Glutamatergic neuron (in vitro differentiated cells): ENCODE measurements at regions not wholly inside any gene's neighbourhood (a gene's known extent, or its start where the extent isn't known, plus 50 kb on each side); places are given as distances from the start of the nearest gene placed in this dataset.
"Not testable (repeated sequence)": the region's sequence is repeated elsewhere in the genome, so short reads cannot be mapped to it uniquely, and the experiment has no call there.

Experiments used
- DNase-seq: peaks from one replicate; pipeline ENCODE4 v3.0.0; 2022
- H3K27ac Mint-ChIP-seq: one replicate; pipeline ENCODE4 v1.8.0; 2020; ENCODE audit warnings: mild to moderate bottlenecking, mixed read lengths, inconsistent platforms; ENCODE audit not compliant: unreplicated experiment
- H3K27me3 Mint-ChIP-seq: one replicate; pipeline ENCODE4 v1.8.0; 2020; ENCODE audit warnings: mild to moderate bottlenecking, moderate library complexity, mixed read lengths, inconsistent platforms; ENCODE audit not compliant: unreplicated experiment
- H3K36me3 Mint-ChIP-seq: one replicate; pipeline ENCODE4 v1.8.0; 2020; ENCODE audit warnings: mild to moderate bottlenecking, mixed read lengths, inconsistent platforms; ENCODE audit not compliant: unreplicated experiment
- H3K4me1 Mint-ChIP-seq: one replicate; pipeline ENCODE4 v1.8.0; 2020; ENCODE audit warnings: mild to moderate bottlenecking, low read depth, mixed read lengths, inconsistent platforms; ENCODE audit not compliant: unreplicated experiment
- H3K4me3 Mint-ChIP-seq: one replicate; pipeline ENCODE4 v1.8.0; 2020; ENCODE audit warnings: mild to moderate bottlenecking, mixed read lengths, inconsistent platforms; ENCODE audit not compliant: unreplicated experiment
- H3K9me3 Mint-ChIP-seq: one replicate; pipeline ENCODE4 v1.8.0; 2020; ENCODE audit warnings: mild to moderate bottlenecking, moderate library complexity, mixed read lengths, inconsistent platforms; ENCODE audit not compliant: unreplicated experiment

GRCh38 chr9:66727540-66727939 lies 173.0 kb upstream of the ZNF658 start:
- not testable (repeated sequence) for H3K27ac Mint-ChIP-seq, H3K27me3 Mint-ChIP-seq, H3K36me3 Mint-ChIP-seq, H3K9me3 Mint-ChIP-seq, H3K4me3 Mint-ChIP-seq, H3K4me1 Mint-ChIP-seq, DNase-seq

DNA sequence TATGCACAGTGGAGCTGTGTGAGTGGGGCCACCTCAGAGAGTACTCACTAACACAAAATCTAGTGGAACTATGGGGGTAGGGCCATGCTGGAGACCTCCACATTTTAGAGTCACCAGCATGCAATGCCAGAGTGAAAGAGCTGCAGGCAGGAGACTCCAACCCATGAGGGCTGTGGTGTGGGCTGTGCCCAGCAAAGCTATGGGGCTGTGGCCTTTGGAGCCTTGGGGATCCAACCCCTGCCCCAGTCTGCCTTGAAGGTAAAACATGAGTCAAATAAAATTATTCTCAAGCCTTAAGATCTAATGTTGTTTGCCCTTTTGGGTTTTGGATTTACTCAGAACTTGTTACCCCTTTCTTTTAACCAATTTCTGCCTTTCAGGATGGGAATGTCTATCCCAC lies 163.8 kb upstream of the ZNF658 start:
- not testable (repeated sequence) for H3K4me1 Mint-ChIP-seq, H3K9me3 Mint-ChIP-seq, H3K4me3 Mint-ChIP-seq, DNase-seq, H3K27me3 Mint-ChIP-seq, H3K36me3 Mint-ChIP-seq, H3K27ac Mint-ChIP-seq

GRCh38 chr9:66738418-66738817 lies 162.1 kb upstream of the ZNF658 start:
- H3K36me3 Mint-ChIP-seq, DNase-seq, H3K9me3 Mint-ChIP-seq, H3K27ac Mint-ChIP-seq, H3K4me1 Mint-ChIP-seq, H3K4me3 Mint-ChIP-seq, H3K27me3 Mint-ChIP-seq: not testable (repeated sequence)

DNA sequence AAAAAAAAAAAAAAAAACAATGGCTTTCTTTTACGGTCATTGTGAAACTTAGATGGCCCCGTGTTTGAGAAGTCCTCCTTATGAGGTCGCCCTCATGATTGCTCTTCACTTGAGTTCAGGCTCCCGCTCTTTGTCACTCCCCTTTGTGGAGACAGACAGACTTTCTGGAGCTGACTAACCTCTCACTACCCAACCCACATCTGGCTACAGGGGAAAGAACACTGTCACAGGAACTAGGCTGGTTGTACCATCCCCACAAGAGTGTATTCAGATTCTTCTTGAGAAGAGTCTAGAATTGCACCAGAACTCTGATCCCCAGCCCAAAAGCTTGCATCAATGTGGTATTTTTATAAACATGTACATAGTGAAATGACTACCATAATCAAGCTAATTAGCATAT lies 160.4 kb upstream of the ZNF658 start:
- not testable (repeated sequence) for H3K27ac Mint-ChIP-seq, DNase-seq, H3K9me3 Mint-ChIP-seq, H3K36me3 Mint-ChIP-seq, H3K4me3 Mint-ChIP-seq, H3K4me1 Mint-ChIP-seq, H3K27me3 Mint-ChIP-seq

- not testable (repeated sequence) for H3K27me3 Mint-ChIP-seq, H3K27ac Mint-ChIP-seq, H3K4me1 Mint-ChIP-seq, H3K36me3 Mint-ChIP-seq, DNase-seq, H3K4me3 Mint-ChIP-seq, H3K9me3 Mint-ChIP-seq
Observed at GRCh38 chr9:66745846-66746245, 154.7 kb upstream of the ZNF658 start.

DNA sequence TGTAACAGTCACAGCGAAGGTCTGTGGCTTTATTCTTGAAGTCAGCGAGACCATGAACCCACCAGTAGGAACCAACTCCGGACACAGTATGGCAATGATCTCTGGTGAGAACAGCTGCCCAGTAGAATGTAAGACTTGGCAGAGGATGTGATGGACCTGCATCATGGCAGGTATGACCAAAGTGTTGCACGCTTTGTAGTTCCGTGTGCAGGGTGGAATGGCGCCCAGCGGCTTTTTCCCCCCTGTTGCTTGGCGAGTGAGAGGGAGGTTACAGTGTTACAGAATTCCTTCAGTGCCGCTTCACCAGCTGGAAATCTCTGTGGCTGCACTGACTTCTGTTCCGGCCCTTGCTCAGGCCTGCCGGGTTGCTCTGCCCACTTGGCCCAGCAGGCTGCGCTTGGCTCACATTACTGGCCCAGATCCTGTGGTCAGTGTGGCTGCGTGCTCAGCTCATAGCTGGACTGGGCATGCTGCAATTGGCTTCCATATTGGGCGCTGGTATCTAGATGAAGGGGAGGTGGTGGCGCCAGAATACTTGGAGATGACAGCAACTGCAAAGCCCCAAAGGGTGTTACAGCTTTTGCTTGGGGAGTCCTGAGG lies 148.1 kb upstream of the ZNF658 start:
- H3K4me3 Mint-ChIP-seq, H3K9me3 Mint-ChIP-seq, H3K27me3 Mint-ChIP-seq, DNase-seq, H3K36me3 Mint-ChIP-seq, H3K27ac Mint-ChIP-seq, H3K4me1 Mint-ChIP-seq: not testable (repeated sequence)

DNA sequence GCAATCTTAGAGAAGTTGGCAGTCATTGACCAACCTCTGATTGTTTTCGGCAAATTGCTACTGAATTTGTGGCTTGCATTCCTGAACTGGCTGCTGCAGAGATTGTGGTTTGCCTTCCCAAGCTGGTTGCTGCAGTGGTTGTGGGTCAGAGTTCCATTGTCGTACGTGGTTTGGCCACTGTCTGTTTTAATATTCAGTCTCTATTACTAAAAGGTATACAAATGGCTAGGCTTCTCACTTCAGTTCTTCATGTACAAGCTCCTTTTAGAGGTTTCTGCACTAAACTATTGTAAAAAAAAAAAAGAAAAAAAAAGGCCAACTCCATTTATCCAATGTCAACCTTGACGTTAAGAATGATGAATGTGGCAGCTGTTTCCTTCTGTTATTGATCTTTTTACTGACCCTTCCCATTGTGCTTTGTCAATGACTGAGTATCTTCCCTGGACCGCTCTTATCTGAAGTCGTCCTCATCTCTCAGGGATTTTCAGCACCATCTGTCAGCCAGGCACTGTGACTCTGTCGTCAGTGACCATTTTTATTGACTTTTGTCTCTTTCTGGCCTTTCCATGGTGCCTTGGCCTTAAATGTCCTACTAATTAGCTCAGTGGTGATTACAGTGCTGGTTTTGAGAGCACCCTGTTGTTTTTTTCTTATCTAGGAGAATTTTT lies 140.6 kb upstream of the ZNF658 start:
- H3K4me3 Mint-ChIP-seq, H3K4me1 Mint-ChIP-seq, H3K27ac Mint-ChIP-seq, H3K36me3 Mint-ChIP-seq, H3K9me3 Mint-ChIP-seq, DNase-seq, H3K27me3 Mint-ChIP-seq: not testable (repeated sequence)

GRCh38 chr9:66764799-66765493 lies 135.6 kb upstream of the ZNF658 start:
- DNase-seq, H3K4me1 Mint-ChIP-seq, H3K9me3 Mint-ChIP-seq, H3K36me3 Mint-ChIP-seq, H3K27me3 Mint-ChIP-seq, H3K4me3 Mint-ChIP-seq, H3K27ac Mint-ChIP-seq: not testable (repeated sequence)

DNA sequence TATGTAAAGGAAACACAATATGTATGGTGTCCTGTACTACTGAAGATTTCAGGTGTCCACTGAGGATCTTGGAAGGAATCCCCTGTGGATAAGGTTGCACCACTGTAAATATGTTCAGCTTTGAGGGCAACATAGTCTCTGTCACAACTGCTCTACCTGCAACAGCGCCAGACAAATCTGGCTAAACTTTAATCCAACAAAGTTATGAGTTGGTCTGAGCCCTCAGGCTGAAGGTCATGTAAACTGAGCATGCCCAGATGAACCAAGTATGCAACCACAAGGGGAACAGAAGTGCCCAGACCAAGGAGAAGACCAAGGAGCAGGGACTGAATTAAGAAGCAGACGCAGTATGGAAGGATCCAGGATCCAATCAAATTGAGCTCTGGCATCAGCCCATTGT lies 135.0 kb upstream of the ZNF658 start:
- H3K4me3 Mint-ChIP-seq, DNase-seq, H3K4me1 Mint-ChIP-seq, H3K36me3 Mint-ChIP-seq, H3K27ac Mint-ChIP-seq, H3K9me3 Mint-ChIP-seq, H3K27me3 Mint-ChIP-seq: not testable (repeated sequence)

DNA sequence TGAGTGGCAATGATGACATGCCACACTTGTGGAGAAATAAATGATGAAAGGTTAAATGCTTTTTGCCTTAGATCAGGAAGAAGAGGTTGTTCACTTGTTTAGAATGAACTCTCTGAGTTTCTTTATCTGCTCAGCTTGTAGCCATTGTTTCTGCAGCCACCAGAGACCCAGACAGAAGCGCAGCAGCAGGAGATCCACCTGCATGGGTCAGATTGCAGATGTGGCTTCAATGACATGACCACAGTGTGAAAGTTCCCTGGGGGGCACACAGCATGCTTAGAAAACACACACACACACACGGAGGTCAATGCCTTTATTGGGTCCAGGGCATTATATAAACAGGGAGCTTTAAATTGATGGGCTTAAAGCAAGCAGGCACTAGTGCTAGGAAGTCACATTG lies 129.0 kb upstream of the ZNF658 start:
- H3K36me3 Mint-ChIP-seq, H3K27me3 Mint-ChIP-seq, H3K4me3 Mint-ChIP-seq, H3K9me3 Mint-ChIP-seq, H3K27ac Mint-ChIP-seq, H3K4me1 Mint-ChIP-seq, DNase-seq: not testable (repeated sequence)

- not testable (repeated sequence) for H3K9me3 Mint-ChIP-seq, H3K36me3 Mint-ChIP-seq, H3K4me1 Mint-ChIP-seq, H3K4me3 Mint-ChIP-seq, DNase-seq, H3K27me3 Mint-ChIP-seq, H3K27ac Mint-ChIP-seq
Observed at GRCh38 chr9:66774618-66775017, 125.9 kb upstream of the ZNF658 start.

- H3K27ac Mint-ChIP-seq, H3K9me3 Mint-ChIP-seq, H3K4me3 Mint-ChIP-seq, DNase-seq, H3K4me1 Mint-ChIP-seq, H3K27me3 Mint-ChIP-seq, H3K36me3 Mint-ChIP-seq: not testable (repeated sequence)
Observed at GRCh38 chr9:66779944-66780661, 120.4 kb upstream of the ZNF658 start.
